ENCODE measurements at regions not wholly inside any gene's neighbourhood (a gene's known extent, or its start where the extent isn't known, plus 50 kb on each side); places are given as distances from the start of the nearest gene placed in this dataset.

DNA sequence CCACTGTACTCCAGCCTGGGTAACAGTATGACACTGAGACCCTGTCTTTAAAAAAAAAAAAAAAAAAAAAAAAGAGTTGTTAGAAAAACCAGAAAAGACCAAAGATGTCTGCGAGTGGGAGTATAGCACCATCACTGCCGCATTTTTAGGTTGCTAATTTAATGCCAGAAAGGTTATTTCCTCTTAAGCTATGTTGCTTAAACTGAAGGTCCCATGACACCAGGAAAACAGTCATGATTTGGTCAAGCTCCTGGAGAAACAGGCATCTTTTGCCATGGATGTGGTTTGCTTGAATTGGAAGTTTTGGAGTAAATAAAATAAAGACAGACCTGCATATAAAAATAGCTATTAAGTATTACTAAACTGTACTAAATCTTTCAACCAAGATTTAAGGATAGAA, 68.3 kb upstream of the TNFRSF21 start:
- H3K36me3 ChIP-seq (ENCODE audit: insufficient read depth, low read length) = no peaks in the 10 kb centered on the region
- no peaks in the 10 kb centered on the region for H3K79me2 ChIP-seq (ENCODE audit: insufficient read depth, low read depth, low read length)
- H3K9me2 ChIP-seq (ENCODE audit: insufficient read depth, low read length) = no peaks in the 10 kb centered on the region
- H3K27ac ChIP-seq (ENCODE audit: low read depth, low read length, poor library complexity, severe bottlenecking) = no peak overlapping the region
- no peak overlapping the region for H3K4me3 ChIP-seq (ENCODE audit: low read depth, low read length, poor library complexity, severe bottlenecking)
- BruUV-seq (replicated peaks) = no TSS peak
- intact Hi-C loops (cut with micrococcal nuclease; ENCODE audit: unreplicated experiment) = no loop called here
- ChIA-PET CTCF (ENCODE audit: unreplicated experiment) (no interaction called here), POLR2A (interaction anchor here (0.6 to 1.8 kb wide), 14 partner anchors 9 to 758 kb away, joined by 3 to 9 read pairs (median 4); partner anchors contain the start of gene CD2AP)
- H4K20me1 ChIP-seq (ENCODE audit: insufficient read depth, low read length) = no peaks in the 10 kb centered on the region
- H2AFZ ChIP-seq (ENCODE audit: low read length) = peak overlapping the region; percentile 42; the same call in 1 of the 2 replicates
- peaks cover 17% of the 10 kb centered on the region for H3K4me1 ChIP-seq (ENCODE audit: insufficient read depth, low read length, poor library complexity, severe bottlenecking)
- no peak for DNase-seq (ENCODE audit: low spot score)
- no peak overlapping the region for H3K4me2 ChIP-seq (ENCODE audit: low read length)
- H3K9me3 ChIP-seq (ENCODE audit: low read length) = no peaks in the 10 kb centered on the region
- TF ChIP-seq, protein P1, sequence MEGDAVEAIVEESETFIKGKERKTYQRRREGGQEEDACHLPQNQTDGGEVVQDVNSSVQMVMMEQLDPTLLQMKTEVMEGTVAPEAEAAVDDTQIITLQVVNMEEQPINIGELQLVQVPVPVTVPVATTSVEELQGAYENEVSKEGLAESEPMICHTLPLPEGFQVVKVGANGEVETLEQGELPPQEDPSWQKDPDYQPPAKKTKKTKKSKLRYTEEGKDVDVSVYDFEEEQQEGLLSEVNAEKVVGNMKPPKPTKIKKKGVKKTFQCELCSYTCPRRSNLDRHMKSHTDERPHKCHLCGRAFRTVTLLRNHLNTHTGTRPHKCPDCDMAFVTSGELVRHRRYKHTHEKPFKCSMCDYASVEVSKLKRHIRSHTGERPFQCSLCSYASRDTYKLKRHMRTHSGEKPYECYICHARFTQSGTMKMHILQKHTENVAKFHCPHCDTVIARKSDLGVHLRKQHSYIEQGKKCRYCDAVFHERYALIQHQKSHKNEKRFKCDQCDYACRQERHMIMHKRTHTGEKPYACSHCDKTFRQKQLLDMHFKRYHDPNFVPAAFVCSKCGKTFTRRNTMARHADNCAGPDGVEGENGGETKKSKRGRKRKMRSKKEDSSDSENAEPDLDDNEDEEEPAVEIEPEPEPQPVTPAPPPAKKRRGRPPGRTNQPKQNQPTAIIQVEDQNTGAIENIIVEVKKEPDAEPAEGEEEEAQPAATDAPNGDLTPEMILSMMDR (conservative IDR thresholded peaks at IDR 0.05; ENCODE audit: low read length) = no peak
- no peak for TF ChIP-seq EZH2phosphoT487 (IDR thresholded peaks at IDR 0.05; ENCODE audit: borderline replicate concordance, low read depth, low read length)

DNA sequence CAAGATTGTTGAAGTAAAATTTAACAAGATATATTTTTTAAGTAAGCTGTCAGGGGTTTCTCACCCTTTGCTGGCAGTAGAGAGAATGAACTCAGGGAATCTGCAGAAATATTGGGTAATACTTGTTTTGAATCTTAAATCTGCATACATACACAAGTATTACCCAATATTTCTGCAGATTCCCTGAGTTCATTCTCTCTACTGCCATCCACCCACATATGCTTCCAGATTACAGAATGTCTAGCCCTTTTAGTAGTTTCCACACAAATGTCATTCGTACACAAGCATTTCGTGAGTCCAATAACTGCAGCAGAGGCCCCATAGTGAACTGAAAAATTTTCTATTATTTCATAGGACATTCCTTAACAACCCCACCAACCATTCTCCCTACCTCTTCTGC, 69.6 kb upstream of the TNFRSF21 start:
- ChIA-PET CTCF (ENCODE audit: unreplicated experiment) (no interaction called here), POLR2A (interaction anchor here (0.6 to 1.8 kb wide), 6 partner anchors 10 to 145 kb away, joined by 3 to 9 read pairs (median 6); no protein-coding TSS in a partner anchor)
- no TSS peak for BruUV-seq (replicated peaks)
- H3K4me1 ChIP-seq (ENCODE audit: insufficient read depth, low read length, poor library complexity, severe bottlenecking) = peaks cover 17% of the 10 kb centered on the region
- H3K9me3 ChIP-seq (ENCODE audit: low read length) = peaks cover 5% of the 10 kb centered on the region; the same call in 1 of the 2 replicates
- H3K79me2 ChIP-seq (ENCODE audit: insufficient read depth, low read depth, low read length) = no peaks in the 10 kb centered on the region
- H4K20me1 ChIP-seq (ENCODE audit: insufficient read depth, low read length) = no peaks in the 10 kb centered on the region
- intact Hi-C loops (cut with micrococcal nuclease; ENCODE audit: unreplicated experiment) = no loop called here
- DNase-seq (ENCODE audit: low spot score) = no peak
- H3K27ac ChIP-seq (ENCODE audit: low read depth, low read length, poor library complexity, severe bottlenecking) = no peak overlapping the region
- no peak overlapping the region; the same call in 1 of the 2 replicates for H2AFZ ChIP-seq (ENCODE audit: low read length)
- H3K9me2 ChIP-seq (ENCODE audit: insufficient read depth, low read length) = no peaks in the 10 kb centered on the region
- H3K4me2 ChIP-seq (ENCODE audit: low read length) = no peak overlapping the region
- H3K36me3 ChIP-seq (ENCODE audit: insufficient read depth, low read length) = no peaks in the 10 kb centered on the region
- no peak overlapping the region for H3K4me3 ChIP-seq (ENCODE audit: low read depth, low read length, poor library complexity, severe bottlenecking)
- no peak for TF ChIP-seq EZH2phosphoT487 (IDR thresholded peaks at IDR 0.05; ENCODE audit: borderline replicate concordance, low read depth, low read length)
- TF ChIP-seq, protein P1 (conservative IDR thresholded peaks at IDR 0.05; ENCODE audit: low read length) = no peak

DNA sequence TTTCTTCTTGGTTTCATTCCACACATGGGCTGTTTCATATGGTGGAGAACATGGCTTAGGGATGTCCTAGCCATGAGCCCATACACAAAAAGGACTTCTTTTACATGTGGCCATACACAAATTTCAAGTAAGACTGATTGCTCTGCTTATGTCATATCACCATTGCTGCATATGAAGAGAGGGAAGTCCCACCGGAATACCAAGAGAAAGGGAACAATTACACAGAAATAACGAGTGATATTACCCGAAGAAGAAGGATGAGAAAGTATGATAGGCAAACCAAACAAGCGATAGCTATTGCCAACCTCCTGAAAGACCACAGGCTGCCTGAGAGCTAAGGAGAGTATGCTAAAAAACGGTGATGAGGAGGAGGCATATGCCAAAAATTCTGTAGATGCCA, 70.5 kb upstream of the TNFRSF21 start:
- Histone ChIP-seq H3K9me2 (ENCODE audit: insufficient read depth, low read length) (no peaks in the 10 kb centered on the region), H3K79me2 (ENCODE audit: insufficient read depth, low read depth, low read length) (no peaks in the 10 kb centered on the region), H3K4me3 (ENCODE audit: low read depth, low read length, poor library complexity, severe bottlenecking) (no peak overlapping the region), H3K36me3 (ENCODE audit: insufficient read depth, low read length) (no peaks in the 10 kb centered on the region), H3K4me2 (ENCODE audit: low read length) (no peak overlapping the region), H2AFZ (ENCODE audit: low read length) (no peak overlapping the region), H4K20me1 (ENCODE audit: insufficient read depth, low read length) (no peaks in the 10 kb centered on the region), H3K27ac (ENCODE audit: low read depth, low read length, poor library complexity, severe bottlenecking) (no peak overlapping the region), H3K9me3 (ENCODE audit: low read length) (peaks cover 5% of the 10 kb centered on the region; the same call in 1 of the 2 replicates), H3K4me1 (ENCODE audit: insufficient read depth, low read length, poor library complexity, severe bottlenecking) (peaks cover 11% of the 10 kb centered on the region)
- POLR2A ChIA-PET = interaction anchor here (0.6 to 1.8 kb wide), 6 partner anchors 9 to 286 kb away, joined by 3 to 8 read pairs (median 4); no protein-coding TSS in a partner anchor
- intact Hi-C loops (cut with micrococcal nuclease; ENCODE audit: unreplicated experiment) = no loop called here
- BruUV-seq (replicated peaks) = no TSS peak
- CTCF ChIA-PET (ENCODE audit: unreplicated experiment) = interaction anchor here (1.0 kb wide), 1 partner anchor 235 kb away, joined by 3 read pairs; no protein-coding TSS in a partner anchor
- no peak for DNase-seq (ENCODE audit: low spot score)
- no peak for TF ChIP-seq EZH2phosphoT487 (IDR thresholded peaks at IDR 0.05; ENCODE audit: borderline replicate concordance, low read depth, low read length)
- TF ChIP-seq, protein P1 (conservative IDR thresholded peaks at IDR 0.05; ENCODE audit: low read length) = no peak

Data from OCI-LY7 (cell line).